HG03108 (cell line): ENCODE measurements at regions not wholly inside any gene's neighbourhood (a gene's known extent, or its start where the extent isn't known, plus 50 kb on each side); places are given as distances from the start of the nearest gene placed in this dataset.
"Not testable (repeated sequence)": the region's sequence is repeated elsewhere in the genome, so short reads cannot be mapped to it uniquely, and the experiment has no call there.

Experiments
- ATAC-seq: cut with Tn5 transposase; IDR thresholded peaks from one replicate; pipeline ENCODE4 v1.9.1; 2021; ENCODE audit warnings: moderate library complexity; ENCODE audit not compliant: unreplicated experiment

DNA sequence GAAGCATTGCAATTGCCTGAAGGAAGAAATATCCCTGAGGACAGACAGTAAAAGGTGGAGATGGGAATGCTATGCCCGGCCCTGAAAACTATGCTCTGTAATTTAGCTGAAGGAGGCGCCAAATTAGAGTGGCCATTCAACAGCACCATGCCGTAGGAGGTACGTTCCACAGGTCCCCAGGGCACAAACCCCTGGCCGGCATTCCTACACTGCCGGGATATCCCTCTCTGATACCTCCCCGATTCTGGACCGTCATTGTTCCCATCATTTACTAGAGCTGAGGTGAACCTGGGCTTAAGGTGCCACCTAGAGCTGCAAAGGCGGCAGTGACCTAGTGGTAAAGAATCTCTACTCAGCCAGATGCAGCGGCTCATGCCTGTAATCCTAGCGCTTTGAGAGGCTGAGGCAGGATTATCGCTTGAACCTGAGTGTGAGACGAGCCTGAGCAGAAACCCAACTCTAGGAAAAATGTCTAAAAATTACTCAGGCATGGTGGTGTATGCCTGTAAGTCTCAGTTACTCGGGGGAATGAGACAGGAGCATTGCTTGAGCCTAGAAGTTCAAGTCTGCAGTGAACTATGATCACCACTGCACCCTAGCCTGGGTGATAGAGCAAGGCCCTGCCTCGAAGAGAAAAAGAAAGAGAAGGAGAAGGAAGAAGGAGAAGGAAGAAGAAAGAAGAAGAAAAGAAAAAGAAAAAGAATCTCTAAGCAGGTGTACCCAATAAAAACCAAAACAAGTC, 53.0 kb upstream of the TNKS2 start:
- ATAC-seq = no peak

DNA sequence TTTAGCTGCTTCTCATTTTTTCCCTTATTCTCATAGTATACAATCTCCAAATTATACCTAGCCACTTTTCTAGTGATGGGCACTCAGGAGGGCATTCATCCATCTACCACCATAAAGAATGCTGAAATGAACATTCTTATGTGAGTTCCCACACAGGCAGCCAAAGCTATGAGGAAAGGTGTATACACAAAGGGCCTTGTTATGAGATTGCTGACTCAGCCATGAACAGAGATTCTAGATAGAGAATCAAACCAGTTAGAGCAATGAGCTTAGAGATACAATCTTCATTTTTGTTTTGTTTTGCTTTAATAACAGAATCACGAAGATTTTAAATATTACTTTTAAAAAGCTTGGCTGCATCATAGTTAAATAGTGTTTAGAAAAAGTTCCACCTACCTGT, 54.8 kb upstream of the TNKS2 start:
- ATAC-seq = no peak

DNA sequence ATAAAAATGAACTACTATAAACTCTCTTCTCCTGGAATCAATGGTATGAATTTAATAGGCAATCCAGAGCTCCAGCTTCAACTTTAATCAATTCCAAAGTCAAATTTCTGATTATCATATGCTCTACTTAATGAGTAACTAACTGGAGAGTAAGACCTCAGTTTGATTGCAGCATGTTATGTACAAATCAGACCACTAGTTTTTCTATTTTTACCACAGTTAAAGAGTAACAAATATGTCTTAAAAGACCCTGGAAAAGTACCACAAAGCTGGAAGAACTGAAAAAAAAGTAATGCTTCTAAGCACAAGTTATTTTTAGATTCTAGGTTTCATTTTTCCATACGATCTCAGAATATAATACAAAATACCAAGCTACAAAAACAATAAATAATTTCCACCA, 56.0 kb upstream of the TNKS2 start:
- ATAC-seq = no peak

DNA sequence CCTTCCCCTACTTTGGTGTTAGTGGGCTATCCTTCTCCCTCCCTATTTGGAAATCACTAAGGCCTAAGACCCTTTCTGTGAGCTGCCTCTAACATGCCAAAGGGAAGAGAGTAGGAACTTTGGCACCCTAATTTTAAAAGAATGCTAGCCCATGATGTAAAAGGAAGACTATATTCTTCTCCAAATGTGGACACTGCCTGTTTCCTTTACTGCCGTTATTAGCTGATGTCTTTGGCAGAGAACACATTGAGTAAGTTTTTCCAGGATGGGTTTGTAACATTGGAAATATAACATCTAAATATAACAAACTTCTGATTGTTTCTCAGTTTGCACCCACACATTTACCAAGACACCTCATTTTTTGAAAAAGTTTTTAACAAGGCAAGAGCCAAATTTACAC, 56.9 kb upstream of the TNKS2 start:
- no peak for ATAC-seq

DNA sequence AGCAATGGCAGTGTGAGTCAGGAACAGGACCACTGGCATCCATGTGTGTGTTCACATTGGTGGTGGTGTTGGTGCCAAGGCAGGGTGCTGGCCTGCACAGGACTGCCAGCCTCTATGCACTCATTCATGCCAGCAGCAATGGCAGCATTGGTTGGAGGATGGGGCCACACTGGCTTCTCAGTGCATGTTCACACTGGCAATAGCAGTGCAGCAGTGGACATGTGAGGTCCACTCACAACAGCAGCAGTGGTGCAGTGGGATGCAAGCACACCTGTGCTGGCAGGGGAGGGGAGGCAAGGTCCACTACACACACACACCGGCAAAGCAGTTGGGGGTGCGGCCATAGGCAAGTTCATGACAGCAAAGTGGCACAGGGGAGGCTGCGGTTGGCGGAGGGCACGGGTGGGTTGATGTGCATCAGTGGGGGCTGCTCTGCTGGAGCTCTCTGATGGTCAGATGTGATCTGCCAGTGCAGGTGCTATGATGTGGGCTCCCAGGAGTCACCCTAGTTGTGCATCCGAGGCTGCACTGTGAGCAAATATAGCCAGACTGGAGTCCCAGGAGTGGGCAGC, 57.8 kb upstream of the TNKS2 start:
- no peak for ATAC-seq

DNA sequence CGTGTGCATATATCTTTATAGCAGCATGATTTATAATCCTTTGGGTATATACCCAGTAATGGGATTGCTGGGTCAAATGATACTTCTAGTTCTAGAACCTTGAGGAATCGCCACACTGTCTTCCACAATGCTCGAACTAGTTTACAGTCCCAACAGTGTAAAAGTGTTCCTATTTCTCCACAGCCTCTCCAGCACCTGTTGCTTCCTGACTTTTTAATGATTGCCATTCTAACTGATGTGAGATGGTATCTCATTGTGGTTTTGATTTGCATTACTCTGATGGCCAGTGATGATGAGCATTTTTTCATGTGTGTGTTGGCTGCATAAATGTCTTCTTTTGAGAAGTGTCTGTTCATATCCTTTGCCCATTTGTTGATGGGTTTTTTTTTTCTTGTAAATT, 66.0 kb upstream of the TNKS2 start:
- not testable (repeated sequence) for ATAC-seq

DNA sequence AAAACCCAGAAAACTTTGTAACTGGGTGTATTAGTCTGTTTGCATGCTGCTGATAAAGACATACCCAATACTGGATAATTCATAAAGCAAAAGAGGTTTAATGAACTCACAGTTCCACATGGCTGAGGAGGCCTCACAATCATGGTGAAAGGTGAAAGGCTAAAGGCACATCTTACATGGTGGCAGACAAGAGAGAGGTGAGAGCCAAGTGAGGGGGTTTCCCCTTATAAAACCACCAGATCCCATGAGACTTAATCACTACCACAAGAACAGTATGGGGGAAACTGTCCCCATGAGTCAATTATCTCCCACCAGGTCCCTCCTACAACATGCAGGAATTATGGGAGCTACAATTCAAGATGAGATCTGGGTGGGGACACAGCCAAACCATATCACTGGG, 68.9 kb upstream of the TNKS2 start:
- not testable (repeated sequence) for ATAC-seq

DNA sequence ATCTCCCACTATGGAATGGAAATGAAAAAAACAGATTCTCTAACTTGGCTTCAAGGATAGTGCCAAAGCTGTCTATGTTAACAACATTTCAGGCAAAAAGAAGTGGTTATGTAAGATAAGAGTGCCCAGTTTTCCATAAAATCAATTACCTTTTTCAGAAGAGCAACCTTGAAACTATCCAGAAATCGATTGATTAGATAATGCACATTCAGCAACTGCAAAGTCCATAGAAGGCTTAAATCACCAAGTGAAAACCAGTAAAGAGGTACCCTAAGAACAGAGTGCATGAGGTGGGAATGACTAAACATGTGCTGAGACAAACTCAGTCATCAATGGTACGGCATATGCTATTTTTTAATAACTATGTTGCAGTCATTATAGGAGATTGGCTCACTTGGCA, 71.9 kb upstream of the TNKS2 start:
- no peak for ATAC-seq

DNA sequence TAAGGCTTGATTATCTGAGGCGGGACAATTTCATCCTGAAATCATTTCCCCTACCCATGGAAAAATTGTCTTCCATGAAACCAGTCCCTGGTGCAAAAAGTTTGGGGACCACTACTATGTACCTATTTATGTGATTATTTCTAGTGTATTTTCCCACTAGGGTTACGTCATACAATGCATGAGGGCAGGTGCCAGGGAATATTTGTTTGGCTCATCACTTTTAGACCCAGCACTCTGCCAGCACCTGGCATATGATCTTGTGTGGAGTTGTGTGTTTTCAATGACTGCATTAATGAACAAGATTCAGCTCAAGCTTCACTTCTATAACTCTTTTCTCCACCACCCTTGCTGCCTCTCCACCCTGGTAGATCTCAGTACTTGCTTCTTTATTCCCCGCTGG, 73.3 kb upstream of the TNKS2 start:
- no peak for ATAC-seq

DNA sequence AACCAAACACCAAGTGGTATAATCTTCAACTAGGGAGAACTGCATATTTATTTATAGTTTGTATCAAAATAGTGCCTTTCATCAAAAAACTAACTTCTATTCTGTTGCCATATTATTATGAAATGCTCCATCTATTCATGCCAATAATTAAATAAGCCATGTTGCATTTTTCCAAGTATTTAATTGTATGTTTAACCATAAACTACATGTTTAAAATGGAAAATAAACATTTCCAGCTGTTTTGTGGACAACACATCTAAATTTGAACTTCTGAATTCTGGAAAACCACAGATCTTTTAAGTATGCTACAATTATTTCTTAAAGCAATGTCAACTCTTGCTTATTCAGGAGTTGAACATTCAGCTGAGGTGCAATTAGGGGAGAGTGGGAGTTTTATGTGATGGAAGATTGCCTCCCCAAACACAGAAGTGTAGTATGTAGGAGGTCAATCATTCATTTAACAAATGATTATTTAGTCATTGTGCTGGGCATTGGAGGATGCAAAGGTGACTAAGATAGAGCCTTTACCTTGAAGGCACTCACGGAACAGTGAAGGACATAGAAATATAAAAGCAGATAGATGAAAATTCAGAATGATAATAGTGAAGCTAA, 80.7 kb upstream of the PPP1R3C start:
- no peak for ATAC-seq

DNA sequence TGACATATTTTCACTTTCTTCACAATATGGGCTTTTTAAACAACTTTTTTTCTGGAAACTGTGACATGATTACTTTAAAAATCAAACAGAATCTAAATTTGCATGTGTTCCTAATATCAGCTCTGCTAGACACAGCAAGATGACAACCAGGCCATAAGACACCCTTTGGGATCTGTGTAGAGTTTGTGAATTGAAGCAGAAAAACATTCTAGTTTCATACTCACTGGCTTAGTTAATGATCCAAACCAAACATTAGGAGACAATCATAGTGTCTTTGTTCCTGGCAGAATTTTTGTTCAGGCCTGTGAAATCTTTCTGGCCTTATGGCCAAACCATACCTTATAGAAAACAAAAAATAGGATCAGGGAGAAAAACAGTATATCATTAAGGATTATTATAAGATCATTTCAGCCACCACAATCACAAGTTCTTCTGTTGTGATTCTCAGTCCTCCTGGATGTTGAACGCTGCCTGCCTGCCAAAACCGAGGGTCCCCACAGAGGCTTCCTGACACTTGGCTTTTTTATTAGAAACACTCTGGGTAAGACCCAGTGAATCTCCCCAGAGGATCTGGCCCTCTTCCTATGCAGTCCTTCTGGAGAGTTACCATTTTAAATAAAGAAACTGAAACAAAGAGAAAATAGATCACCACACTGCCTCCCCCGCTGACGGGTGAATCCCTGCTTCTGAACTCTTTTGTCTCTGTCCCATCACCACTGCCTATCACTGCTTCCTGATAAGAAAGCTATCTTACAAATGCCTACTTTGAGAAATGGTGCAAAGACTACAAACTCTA, 79.2 kb upstream of the PPP1R3C start:
- peak; percentile 75 for ATAC-seq

DNA sequence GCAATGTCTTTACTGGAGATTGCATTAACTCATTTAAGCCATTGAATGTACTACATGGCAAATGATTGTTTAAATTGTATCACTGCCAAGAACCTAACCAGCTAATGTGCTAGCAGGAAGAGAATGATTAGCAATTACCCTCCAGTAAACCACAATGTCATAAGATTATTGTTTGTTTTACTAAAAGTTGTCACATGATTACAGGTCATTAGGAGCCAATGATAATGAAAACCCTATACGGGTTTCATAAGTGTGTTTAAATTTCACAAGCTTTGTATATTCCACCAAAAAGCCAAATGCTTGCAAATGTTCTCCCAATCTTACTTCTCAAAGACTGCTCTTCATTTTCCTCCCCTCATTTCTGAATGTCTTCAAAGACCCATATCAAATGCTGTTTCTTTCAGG, 76.5 kb upstream of the PPP1R3C start:
- no peak for ATAC-seq

DNA sequence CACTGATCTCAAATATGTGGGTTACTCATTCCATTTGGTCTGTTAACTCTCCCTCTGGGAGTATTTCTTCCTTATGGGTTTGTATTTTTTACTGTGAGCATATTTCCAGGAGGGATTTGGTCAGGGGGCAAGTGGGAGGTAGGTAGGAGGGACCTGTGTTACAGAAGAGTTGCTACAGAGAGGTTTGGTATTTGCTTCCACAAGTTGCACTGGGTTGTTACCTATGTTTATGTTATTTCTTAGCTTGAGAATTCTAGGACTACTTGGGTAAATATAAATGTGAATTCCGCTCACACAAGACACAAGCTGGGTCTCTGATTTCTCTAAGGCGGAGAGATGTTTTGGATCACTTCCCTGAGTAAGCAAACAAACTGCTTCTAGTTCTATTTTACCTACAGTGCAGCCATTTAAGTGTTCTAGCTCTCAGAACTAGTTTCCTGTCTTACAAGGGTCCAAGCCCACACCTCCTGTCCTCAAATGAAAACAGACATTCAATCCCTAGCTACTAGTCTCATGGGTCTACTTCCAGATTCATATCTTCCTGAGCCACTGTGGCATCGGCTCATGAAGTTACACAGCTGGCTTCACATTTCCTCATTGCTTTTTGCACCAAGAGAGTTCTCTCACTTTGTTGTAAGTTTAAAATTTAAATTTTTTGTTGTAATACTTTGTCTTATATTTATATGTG, 75.4 kb upstream of the PPP1R3C start:
- no peak for ATAC-seq

DNA sequence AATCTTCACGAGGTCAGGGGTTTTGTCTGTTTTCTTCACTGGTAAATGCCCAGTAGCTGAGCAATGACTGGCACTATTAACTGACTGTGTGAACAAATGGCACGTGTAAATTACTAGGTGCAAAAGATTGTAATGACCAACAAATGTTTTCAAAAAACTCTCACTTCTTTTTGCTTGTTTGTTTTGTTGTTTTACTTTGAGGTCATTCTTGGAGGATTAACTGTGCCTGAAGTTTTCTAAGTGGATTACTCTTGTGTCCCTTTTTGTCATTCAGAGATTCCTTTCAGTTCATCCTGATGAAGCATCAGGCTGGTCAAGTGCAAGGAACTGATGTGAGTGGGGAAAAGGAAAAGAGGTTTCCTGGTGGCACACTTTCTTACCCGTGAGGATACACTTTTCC, 74.4 kb upstream of the PPP1R3C start:
- ATAC-seq = no peak

DNA sequence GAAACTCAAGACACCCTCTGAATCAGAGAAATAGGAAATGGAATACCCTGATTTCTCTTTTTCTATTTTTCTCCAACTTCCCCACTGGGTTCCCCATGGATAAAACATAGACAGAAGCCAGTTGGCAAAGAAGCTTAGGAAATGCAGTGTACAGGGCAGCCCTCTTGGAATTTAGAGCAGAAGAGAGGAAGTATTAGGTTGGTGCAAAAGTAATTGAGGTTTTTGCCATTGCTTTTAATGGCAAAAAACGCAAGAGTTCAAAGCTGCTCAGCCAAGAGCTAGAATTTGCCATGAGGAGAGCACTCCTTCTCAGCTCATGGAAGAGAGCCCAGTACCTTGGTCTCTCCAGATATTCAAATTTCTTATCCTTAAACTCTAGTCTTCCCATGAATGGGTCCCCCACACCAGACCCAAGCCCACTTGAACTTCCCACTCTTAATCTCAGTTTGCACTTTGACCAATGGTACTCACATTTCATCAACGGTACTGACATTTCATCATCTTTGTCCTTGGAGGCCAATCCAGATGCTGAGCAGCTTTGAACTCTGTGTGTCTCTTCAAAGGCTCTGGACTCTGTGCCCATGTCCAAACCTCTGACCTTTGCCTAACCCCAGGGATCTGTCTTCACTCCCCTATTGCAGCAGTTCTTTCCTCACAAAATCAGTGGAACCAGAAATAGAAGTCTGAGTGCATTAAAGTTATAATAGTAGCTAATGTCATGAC, 73.2 kb upstream of the PPP1R3C start:
- no peak for ATAC-seq

DNA sequence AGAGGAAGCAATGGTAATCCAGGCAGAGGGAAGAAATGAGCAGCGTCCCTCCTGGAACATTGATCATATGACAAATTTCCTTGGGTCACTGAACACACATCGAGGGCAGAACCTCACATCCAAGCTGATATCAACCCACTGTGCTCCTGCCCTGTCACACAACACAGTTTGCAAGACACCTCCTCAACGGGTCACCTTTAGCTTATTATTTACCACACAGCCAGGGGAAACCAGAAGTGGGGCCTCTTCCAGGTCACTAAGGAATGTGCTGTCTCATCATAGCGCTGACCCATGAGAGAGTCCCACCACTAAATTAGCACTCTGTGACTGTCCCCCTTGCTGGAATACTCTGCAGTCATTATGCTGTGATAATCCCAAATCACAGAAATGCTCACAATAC, 69.7 kb upstream of the PPP1R3C start:
- no peak for ATAC-seq

DNA sequence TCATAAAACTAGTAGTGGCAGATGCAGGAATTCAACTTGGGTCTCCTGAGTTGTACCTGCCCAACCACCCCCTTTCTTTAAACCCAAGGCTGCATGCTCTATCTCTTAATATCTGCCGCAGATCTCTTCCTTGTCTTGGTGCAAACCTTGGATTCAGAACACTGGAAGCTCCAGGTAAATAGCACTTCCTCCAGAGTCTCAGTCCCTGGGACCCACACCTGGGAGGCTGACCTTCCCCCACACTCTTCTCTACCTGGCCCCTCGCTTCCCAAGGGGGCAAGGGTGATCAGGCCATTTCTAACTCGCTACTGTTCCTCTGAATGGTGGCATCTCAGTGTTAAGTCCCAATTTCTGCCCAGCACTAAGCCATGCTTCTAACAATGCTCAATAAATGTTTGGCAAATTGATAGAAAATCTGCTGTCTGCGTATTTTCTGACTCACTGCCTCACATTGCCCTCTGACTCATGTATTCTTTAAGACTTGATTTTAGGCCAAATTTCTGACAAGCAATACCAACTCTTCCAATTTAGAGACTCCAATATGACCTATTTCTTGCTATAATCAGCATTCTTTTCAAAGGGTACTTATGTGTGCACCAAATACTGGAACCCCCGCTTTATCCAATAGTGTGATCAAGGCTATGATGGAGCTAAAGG, 68.0 kb upstream of the PPP1R3C start:
- no peak for ATAC-seq

DNA sequence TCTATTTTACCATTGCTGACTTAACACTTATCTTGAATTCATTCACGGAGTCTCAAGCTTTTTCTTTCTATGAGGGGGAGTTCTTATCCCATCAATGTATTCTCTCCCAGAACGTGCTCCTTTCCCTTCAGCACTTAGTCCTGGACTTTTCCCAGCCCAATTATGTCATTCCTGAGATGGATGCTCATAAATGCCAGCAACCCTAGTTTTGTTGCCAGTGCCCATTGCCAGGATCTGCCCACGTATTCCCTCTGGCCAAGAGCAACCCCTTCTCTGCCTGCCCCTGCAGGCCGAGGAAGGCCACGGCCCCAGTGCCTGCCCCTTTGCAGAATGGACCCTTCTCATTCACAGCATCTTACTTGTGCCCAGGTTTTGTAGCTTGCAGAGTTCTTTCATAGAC, 67.4 kb upstream of the PPP1R3C start:
- ATAC-seq = no peak

DNA sequence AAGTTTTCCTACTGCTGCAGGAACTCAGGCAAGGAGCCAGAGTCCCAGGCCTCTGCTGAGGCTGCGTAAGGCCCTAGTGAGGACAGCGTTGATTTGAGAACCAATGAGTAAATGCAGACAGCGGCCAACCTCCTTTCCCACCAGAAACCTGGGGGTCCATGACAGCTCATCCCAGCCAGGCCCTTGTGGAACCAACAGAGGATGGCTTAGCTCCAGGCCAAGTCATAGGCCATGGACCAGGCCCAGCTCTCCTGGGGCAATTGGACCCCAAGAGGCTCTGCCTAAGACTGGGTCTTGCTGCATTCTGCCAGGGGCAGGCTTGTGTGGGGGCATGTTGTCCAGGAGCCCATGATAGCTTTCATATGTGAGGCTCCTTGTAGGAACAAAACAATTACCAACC, 65.4 kb upstream of the PPP1R3C start:
- no peak for ATAC-seq

DNA sequence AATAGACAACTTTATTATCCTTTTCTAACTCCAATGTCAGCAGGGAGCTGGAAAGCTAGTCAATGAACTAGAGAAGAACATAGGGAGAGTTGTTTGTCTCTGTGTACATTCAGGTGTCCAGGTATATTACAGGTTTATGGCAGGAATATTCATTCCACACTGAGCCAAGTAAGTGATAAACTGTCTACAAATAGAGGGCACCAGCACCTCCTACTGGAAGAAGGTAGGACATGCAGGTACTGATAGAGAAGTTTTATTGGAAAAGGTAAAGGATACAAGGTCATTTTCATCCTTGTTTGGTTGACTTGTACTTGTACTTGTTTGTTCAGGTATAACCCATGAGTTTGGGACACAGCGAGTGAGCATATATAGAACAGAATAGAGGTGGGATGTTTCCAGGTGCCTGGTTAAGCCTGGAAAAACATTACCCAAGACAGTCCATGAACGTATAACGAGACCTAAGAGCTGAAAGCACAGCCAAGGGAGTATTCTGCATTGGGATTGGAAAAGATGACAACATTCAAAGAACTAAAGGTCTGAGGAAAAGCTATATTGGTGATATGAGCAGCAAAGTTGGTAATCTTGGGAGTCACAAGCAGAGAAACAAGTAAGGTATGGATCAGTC, 61.4 kb upstream of the PPP1R3C start:
- no peak for ATAC-seq
